Stimulated activated CD4-positive, alpha-beta T cell treated with anti-CD3 and anti-CD28 coated beads, Interleukin-12 subunit alpha, Interleukin-12 subunit beta, amount 100 ng/mL, for 4 hours (primary cell): ENCODE measurements at regions not wholly inside any gene's neighbourhood (a gene's known extent, or its start where the extent isn't known, plus 50 kb on each side); places are given as distances from the start of the nearest gene placed in this dataset.

Experiments
- DNase-seq: peaks from one replicate; pipeline ENCODE4 v3.0.0-alpha.2; 2020

- no peak for DNase-seq
These were observed 137.6 kb upstream of the HNMT start for GRCh38 chr2:137826373-137827372.

- no peak for DNase-seq
These were observed 135.6 kb upstream of the HNMT start for GRCh38 chr2:137828624-137829023.

DNA sequence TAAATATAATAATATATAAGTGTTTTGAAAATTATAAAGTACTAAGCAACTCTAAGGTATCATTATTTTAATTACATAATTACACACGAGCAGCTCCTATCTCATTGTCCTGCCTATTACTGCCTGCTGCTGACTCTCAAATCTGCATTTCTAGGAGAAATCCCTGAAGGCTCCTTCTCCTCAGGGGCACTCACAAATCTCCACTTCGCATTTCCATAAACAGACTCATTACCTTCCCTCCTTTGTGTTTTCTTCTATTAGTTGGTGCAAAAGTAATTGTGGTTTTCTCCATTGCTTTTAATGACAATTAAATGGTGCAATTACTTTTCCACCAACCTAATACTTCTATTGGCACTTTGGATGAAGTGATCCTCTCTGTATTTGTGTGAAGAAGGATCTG is 135.0 kb upstream of the HNMT start:
- no peak for DNase-seq

DNA sequence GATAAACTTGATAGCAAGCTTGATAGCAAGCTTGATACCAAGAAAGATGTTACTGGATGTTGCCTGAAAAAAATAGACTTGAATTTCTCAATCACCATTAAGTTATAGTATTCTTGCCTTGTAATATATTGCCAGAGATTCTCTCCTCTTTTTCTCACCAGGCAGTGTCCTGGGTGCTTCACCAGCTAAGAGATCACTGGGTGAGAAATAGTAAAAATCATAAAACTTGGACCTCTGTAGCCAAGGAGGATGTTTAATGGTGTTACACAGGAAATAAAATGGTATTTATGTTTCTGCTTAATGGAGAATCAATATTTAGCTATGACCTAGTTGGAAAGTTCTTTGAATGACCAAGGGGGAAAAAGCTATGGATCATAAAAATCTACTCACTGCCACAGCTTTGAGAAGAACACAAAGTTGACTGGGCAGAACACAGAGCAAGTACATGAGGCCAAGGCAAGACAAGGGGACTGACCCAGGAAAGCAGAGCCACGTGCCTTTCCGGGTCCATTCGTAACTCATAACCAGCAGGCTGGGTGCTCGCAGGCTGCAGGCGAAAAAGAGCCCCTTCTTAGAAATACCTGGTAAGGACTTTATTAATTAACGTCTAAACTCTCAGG is 129.4 kb upstream of the HNMT start:
- no peak for DNase-seq

GRCh38 chr2:137836671-137837070 is 127.6 kb upstream of the HNMT start:
- DNase-seq, result no peak

GRCh38 chr2:137837830-137838229 is 126.4 kb upstream of the HNMT start:
- no peak for DNase-seq

DNA sequence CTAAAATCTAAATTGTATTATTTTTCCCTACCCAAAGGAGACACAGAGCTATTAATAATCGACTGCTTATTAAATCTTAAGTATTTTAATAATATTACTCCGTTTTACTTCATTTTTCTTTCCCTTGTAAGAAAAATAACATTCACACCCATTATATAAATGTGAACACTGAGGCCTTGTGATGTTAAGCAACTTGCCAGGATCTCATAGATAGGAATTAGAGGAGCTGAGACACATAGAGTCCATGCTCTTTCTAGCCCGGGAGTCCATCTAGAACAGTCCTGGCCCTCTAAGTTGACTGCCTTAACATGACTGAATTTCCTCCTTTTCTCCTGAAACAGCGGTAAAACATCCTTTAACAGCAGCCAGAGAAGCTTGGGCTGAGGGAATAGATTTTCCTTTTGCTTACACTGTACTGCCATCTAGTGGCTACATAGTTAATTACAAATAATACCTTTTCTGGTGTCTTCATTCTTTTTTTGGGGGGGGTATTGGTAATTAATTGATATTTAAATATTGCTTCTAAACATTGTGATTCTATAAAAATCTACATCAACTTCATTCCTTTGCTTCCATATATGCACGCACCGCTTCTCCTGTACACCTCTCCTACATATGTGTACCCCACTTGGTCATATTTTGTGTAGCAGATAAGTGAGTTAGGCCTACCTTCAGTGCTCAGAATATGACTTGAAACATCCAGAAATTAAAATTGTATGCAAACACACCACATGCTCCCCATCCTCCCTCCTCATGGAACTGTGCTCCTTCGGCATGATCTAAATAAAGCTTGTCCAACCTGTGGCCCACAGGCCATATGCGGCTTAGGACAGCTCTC is 125.8 kb upstream of the HNMT start:
- DNase-seq, result no peak

GRCh38 chr2:137842430-137842829 is 121.8 kb upstream of the HNMT start:
- no peak for DNase-seq

- no peak for DNase-seq
These were observed 121.3 kb upstream of the HNMT start for GRCh38 chr2:137842952-137843351.

GRCh38 chr2:137845422-137845821 is 118.9 kb upstream of the HNMT start:
- DNase-seq, result no peak

DNA sequence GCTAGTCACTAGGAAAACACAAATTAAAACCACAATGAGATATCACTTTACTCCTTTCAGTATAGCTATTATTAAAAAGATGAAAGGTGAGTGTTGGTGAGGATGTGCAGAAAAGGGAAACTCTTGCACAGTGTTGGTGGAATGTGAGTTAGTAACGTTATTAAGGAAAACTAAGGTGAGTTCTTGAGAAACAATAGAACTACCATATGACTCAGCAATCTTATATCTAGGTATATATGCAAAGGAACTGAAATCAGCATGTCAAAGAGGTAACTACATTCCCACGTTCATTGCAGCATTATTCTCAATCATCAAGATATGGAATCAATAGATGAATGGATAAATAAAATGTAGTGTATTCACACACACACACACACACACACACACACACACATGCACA is 117.3 kb upstream of the HNMT start:
- no peak for DNase-seq

DNA sequence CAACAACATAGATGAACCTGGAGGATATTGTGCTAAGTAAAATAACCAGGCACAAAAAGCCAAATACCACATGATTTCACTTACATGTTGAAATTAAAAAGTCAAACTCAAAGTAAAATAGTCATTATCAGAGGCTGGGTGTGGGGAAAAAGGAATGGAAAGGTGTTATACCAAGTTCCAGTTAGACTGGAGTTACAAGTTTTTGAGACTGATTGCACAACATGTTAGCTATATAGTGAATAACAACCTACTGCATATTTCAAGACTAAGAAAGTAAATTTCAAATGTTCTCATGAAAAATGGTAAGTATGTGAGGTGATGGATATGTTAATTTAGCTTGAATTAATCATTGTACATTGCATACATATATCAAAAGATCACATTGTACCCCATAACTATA is 116.8 kb upstream of the HNMT start:
- DNase-seq, result no peak

DNA sequence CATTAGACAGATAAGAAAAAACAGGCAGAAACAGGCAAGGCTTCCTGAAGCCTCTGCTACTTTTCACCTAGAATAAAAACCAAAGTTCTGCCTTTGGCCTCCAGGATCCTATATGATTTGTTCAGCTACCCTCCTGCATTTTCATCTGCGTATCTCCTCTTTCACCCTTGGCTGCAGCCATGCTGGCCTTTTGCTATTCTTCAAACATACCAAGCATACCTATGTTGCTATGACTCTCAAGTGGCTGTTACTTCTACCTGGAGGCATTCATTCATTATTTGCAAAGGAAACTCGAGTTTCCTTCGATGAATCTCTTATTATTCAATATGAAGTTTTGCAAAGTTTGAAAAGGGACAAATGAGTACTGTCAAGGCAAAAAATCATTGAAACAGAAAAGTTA is 106.4 kb upstream of the HNMT start:
- no peak for DNase-seq

DNA sequence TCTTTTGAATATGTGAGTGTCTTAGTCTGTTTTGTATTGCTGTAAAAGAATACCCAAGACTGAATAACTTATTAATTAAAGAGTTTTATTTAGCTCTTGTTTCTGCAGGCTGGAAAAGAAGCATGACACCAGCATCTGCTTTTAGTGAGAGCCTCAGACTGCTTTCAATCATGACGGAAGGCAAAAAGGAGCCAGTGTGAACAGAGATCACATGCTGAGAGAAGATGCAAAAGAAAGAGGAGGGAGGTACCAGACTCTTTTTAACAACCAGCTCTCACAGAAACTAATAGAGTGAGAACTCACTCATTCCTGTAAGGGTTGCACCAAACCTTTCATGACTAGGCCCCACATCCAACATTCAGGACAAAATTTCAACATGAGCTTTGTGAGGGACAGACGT is 101.6 kb upstream of the HNMT start:
- DNase-seq, result no peak

GRCh38 chr2:137865954-137866540 is 98.2 kb upstream of the HNMT start:
- DNase-seq, result peak; percentile 44

DNA sequence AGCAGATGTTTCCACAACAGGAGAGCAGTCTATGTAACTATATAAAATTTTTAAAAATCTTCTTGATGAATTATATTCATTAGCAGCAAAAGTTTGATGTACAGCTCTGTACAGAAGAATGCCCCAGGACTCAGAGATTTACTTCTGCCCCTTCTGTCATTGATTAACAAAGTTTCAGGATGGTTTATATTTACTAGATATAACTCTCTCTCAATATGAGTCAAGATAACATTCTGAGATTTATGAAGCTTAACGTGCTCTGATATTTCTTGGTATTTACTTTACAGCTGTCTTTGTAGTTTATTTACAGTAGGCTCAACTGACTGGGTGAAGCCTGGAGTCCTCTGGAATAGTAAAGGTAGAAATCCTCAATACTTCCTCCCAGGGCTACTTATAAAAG is 93.6 kb upstream of the HNMT start:
- DNase-seq, result no peak

DNA sequence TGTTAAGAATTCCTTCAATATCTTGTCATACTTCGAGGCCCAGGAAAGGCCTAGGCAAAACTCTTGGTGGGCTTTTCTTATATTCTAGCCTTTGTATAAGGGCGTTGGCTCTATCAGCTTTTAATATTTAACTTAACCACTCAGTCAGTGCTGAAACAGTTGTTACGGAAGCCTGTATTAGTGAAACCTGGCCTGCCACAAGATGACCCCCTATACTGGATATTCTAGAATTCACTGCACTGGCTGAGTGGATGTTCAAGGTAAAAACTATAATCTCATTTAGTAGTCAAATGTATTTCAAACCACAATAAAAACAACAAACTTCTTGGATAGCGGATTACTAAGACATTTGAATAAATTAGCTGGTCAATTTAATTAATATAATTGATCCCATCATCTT is 91.7 kb upstream of the HNMT start:
- DNase-seq, result no peak

DNA sequence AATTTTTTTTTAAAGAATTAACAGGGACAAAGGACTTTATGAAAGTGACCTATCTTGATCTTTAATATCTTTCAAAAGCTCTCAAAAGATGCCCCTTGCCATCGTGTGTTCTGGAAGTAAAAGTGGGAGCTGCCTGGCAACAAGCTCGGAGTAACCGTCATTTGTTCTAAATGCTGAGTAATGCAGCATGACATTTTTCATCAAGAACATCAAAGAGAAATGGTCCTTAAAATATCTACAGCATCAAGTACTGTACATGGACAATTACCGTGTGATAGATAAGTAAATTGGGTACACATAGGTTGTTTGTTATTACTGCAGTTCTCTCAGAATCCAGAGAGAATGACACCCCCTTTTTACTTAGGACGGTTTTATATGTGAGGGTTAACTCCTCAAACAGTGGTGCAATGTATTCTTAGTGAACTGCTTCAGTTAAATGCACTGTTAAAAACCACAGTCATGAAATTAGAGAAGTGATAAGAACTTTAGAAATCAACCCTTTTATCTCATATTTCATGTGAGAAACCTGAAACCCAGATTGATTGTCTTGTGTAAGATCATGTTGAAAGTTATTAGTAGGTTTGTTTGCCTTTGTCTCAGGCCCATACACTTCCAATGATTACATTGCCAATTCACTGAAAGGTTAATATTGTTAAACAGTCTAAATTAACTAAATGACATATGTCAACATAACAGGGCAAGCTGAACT is 90.6 kb upstream of the HNMT start:
- DNase-seq, result no peak

DNA sequence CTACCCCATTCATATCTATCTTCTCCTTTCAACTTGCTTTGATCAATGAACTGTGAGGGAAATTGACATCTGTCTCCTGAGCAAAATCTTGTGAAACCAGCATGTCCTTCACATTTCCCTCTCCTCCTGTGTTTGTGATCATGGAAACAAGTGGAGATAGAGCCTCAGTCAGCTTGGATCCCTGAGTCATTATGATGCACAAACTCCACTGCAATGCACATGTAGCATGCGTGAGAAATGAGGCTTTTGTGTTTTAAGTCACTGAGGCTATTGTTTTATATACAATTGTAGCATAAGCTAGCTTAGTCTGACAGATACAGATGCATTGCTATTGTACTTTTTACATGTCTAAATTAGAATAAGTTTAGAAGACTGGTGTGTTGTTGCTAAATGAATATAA is 85.2 kb upstream of the HNMT start:
- no peak for DNase-seq

DNA sequence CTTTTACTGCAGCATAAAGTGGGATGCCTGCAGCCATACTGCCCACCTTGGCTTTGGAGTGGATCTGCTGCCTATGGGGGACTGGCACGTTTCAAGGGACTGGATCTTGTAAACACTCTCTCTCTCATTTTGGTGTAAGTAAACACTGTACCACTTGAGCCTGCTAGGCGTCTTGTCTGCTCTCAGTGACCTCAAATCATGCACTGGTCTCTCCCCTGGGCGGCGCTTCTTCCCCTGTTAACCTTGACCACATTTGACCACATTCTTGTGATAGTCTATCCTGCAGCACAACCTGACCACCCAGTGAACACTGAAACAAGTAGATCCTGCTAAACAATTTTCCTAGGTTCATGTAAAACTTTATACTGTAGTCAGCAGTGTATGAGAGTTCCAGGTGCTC is 82.6 kb upstream of the HNMT start:
- no peak for DNase-seq

- DNase-seq, result no peak
These were observed 78.0 kb upstream of the HNMT start for GRCh38 chr2:137886083-137886831.

GRCh38 chr2:137888845-137889244 is 75.4 kb upstream of the HNMT start:
- DNase-seq, result no peak
